ENCODE measurements at regions not wholly inside any gene's neighbourhood (a gene's known extent, or its start where the extent isn't known, plus 50 kb on each side); places are given as distances from the start of the nearest gene placed in this dataset.
"Not testable (repeated sequence)": the region's sequence is repeated elsewhere in the genome, so short reads cannot be mapped to it uniquely, and the experiment has no call there.

GRCh38 chrX:1053600-1053999, 158.8 kb downstream of the CRLF2 start:
- DNase-seq: not testable (repeated sequence)

GRCh38 chrX:1053072-1053471, 159.4 kb downstream of the CRLF2 start:
- DNase-seq: no peak

GRCh38 chrX:1052021-1052420, 160.4 kb downstream of the CRLF2 start:
- no peak for DNase-seq

GRCh38 chrX:1051421-1051820, 161.0 kb downstream of the CRLF2 start:
- no peak for DNase-seq

- DNase-seq: no peak
Measured at GRCh38 chrX:1045680-1046314, 166.7 kb downstream of the CRLF2 start.

- no peak for DNase-seq
Measured at GRCh38 chrX:1041091-1041490, 171.4 kb downstream of the CRLF2 start.

GRCh38 chrX:1035931-1036330, 176.5 kb downstream of the CRLF2 start:
- not testable (repeated sequence) for DNase-seq

- DNase-seq: no peak
Measured at GRCh38 chrX:1035206-1035605, 177.2 kb downstream of the CRLF2 start.

- DNase-seq: no peak
Measured at GRCh38 chrX:1034717-1035116, 177.7 kb downstream of the CRLF2 start.

- DNase-seq: no peak
Measured at GRCh38 chrX:1031521-1032430, 180.7 kb downstream of the CRLF2 start.

- DNase-seq: no peak
Measured at GRCh38 chrX:1029494-1029893, 183.0 kb downstream of the CRLF2 start.

- no peak for DNase-seq
Measured at GRCh38 chrX:1027680-1028079, 184.8 kb downstream of the CRLF2 start.

- DNase-seq: no peak
Measured at GRCh38 chrX:1027133-1027532, 185.3 kb downstream of the CRLF2 start.

GRCh38 chrX:1026263-1027015, 186.0 kb downstream of the CRLF2 start:
- DNase-seq: no peak

GRCh38 chrX:1025413-1025812, 187.0 kb downstream of the CRLF2 start:
- no peak for DNase-seq

- no peak for DNase-seq
Measured at GRCh38 chrX:1023676-1024075, 188.8 kb downstream of the CRLF2 start.

GRCh38 chrX:1021314-1021993, 191.0 kb downstream of the CRLF2 start:
- not testable (repeated sequence) for DNase-seq

GRCh38 chrX:1020634-1021166, 191.7 kb downstream of the CRLF2 start:
- DNase-seq: no peak

- not testable (repeated sequence) for DNase-seq
Measured at GRCh38 chrX:1016926-1017325, 195.5 kb downstream of the CRLF2 start.

GRCh38 chrX:1016281-1016680, 196.2 kb downstream of the CRLF2 start:
- not testable (repeated sequence) for DNase-seq

GRCh38 chrX:1012678-1013300, 199.7 kb downstream of the CRLF2 start:
- DNase-seq: no peak

- DNase-seq: no peak
Measured at GRCh38 chrX:1011691-1012283, 200.7 kb downstream of the CRLF2 start.

Measured in NCI-H510A (cell line).